Heart left ventricle (tissue), 16 donors: ENCODE measurements at regions not wholly inside any gene's neighbourhood (a gene's known extent, or its start where the extent isn't known, plus 50 kb on each side); places are given as distances from the start of the nearest gene placed in this dataset.

Experiments used
- ATAC-seq, 4 donors: fragments of 200-7000 bp; cut with Tn5 transposase; one replicate each; pipeline ENCODE4 v1.9.1; 2020 to 2022; ENCODE audit warnings: moderate library complexity in 4 of 4, mild to moderate bottlenecking in 3 of 4, moderate number of reproducible peaks in 1 of 4
- DNase-seq, 5 donors: peaks; one replicate each; pipeline ENCODE4 v3.0.0-alpha.2; 2020
- H3K27ac ChIP-seq, 12 donors: fragments of 200-600 bp; sonication (generic) in 4 of 12; one replicate each; pipeline versions ENCODE4 v1.5.0 to v1.8.0; 2016 to 2022; ENCODE audit warnings: mild to moderate bottlenecking in 2 of 12
- H3K27me3 ChIP-seq, 9 donors: fragments of 200-600 bp; sonication (generic) in 2 of 9; one replicate each; pipeline versions ENCODE4 v1.5.1 to v1.8.0; 2016 to 2022; ENCODE audit warnings: mild to moderate bottlenecking in 3 of 9
- H3K36me3 ChIP-seq, 9 donors: fragments of 200-600 bp; sonication (generic) in 2 of 9; one replicate each; pipeline versions ENCODE4 v1.5.0 to v1.8.0; 2018 to 2022; ENCODE audit warnings: mild to moderate bottlenecking in 2 of 9
- H3K4me1 ChIP-seq, 12 donors: fragments of 200-600 bp; sonication (generic) in 4 of 12; one replicate each; pipeline versions ENCODE4 v1.5.0 to v1.8.0; 2016 to 2022; ENCODE audit warnings: mild to moderate bottlenecking in 3 of 12
- H3K4me3 ChIP-seq, 12 donors: fragments of 200-600 bp; sonication (generic) in 4 of 12; one replicate each; pipeline versions ENCODE4 v1.5.0 to v1.8.0; 2017 to 2022; ENCODE audit warnings: mild to moderate bottlenecking in 9 of 12, moderate library complexity in 4 of 12
- H3K9me3 ChIP-seq, 12 donors: fragments of 200-600 bp; sonication (generic) in 4 of 12; one replicate each; pipeline versions ENCODE4 v1.5.0 to v1.8.0; 2016 to 2022; ENCODE audit warnings: mild to moderate bottlenecking in 1 of 12
- POLR2A ChIP-seq, 2 donors: fragments of 450-650 bp; IDR thresholded peaks; one replicate each; pipeline ENCODE4 v1.6.1; 2017; ENCODE audit warnings: antibody characterized with exemption in 2 of 2, mild to moderate bottlenecking in 2 of 2, moderate library complexity in 2 of 2
- WGBS, 4 donors: extraction: QIAGEN DNeasy Blood & Tissue Kit in 2 of 4; methylation state at CpG; one replicate each; pipeline versions ENCODE4 v1.1.5 to v1.1.7; 2013 to 2018; 5-methylcytosine and 5-hydroxymethylcytosine counted together
- intact Hi-C, 10 donors: fragments of 100-400 bp; cut with DNase I; formaldehyde crosslinking; loops; one replicate each; pipeline versions ENCODE4 v1.11.1 to v1.14.2; 2022
- TF ChIP-seq, protein P1 (sequence below), 12 donors: fragments of 200-600 bp; sonication (generic) in 4 of 12; IDR thresholded peaks; one replicate each; pipeline versions ENCODE4 v1.5.0 to v1.8.0; 2018 to 2022; ENCODE audit warnings: antibody characterized with exemption in 12 of 12, mild to moderate bottlenecking in 5 of 12
- donor health status: ischemic (EF 13 %, LVEDD 7.1; RV severe dilation, severe dysfunction).
- donor health status: healthy with polysubstance abuse.
- donor health status: DM: no; HTN: yes; CAD: no.
- donor health status: DM: no; HTN: no; CAD: no.
- donor health status: ischemic (EF 25% LVEDD 6.9; RV normal size, moderate dysfunction).
- donor health status: ischemic (EF 25% LVEDD 5.7; RV mildly dilated, moderate dysfunction).
- donor health status: healthy.
- donor health status: DM: yes; HTN: yes; CAD: no.
- donor health status: ischemic (EF 35%, LVEDD 5.7; RV mildly dilated, moderate dysfunction).
- donor health status: nonischemic (EF 11% LVEDD 7.7; RV severe dilation, severe dysfunction).
- donor health status: DM: yes; HTN: yes; CAD: no.
- donor health status: PGD.
- donor health status: ischemic (EF 29% LVEDD 5.4; RV normal size, mild dysfunction).
- donor health status: nonischemic (EF 23%, LVEDD 6.1; RV moderate dilation, normal function).

DNA sequence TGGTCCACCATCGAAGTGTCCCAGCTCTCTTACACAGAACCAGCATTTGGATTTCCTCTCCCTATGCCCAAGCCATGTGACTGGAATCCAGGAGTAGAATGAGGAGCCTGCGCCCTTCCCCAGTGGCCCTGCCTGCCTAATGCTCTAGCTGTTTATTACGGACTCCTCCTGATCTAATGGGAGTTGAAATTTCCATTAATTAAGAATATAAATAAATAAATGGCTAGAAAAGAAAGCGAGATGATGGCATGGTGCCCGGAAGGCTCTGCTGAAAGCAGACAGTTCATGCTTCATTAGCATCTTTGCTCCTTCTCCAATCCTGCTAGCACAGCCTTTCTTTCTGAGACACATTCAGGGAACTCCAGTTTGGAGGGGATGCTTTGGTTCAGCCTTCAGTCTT is 216.2 kb downstream of the SEC16B start:
- no peaks in the 10 kb centered on the region for H3K36me3 ChIP-seq
- no peaks in the 10 kb centered on the region for H3K4me1 ChIP-seq
- H3K27me3 ChIP-seq = peaks cover 0 to 27% (median 4%) of the 10 kb centered on the region in 9 donors
- no peak for TF ChIP-seq POLR2A (IDR thresholded peaks at IDR 0.05)
- TF ChIP-seq, protein P1, sequence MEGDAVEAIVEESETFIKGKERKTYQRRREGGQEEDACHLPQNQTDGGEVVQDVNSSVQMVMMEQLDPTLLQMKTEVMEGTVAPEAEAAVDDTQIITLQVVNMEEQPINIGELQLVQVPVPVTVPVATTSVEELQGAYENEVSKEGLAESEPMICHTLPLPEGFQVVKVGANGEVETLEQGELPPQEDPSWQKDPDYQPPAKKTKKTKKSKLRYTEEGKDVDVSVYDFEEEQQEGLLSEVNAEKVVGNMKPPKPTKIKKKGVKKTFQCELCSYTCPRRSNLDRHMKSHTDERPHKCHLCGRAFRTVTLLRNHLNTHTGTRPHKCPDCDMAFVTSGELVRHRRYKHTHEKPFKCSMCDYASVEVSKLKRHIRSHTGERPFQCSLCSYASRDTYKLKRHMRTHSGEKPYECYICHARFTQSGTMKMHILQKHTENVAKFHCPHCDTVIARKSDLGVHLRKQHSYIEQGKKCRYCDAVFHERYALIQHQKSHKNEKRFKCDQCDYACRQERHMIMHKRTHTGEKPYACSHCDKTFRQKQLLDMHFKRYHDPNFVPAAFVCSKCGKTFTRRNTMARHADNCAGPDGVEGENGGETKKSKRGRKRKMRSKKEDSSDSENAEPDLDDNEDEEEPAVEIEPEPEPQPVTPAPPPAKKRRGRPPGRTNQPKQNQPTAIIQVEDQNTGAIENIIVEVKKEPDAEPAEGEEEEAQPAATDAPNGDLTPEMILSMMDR (IDR thresholded peaks at IDR 0.05) = no peak
- ATAC-seq (no peak), DNase-seq (no peak)
- H3K4me3 ChIP-seq = no peak overlapping the region
- intact Hi-C loops = loop anchor here in 1 of 10 donors (10.0 kb wide), 1 partner anchor 329 kb away; no protein-coding TSS in a partner anchor
- H3K27ac ChIP-seq = no peak overlapping the region
- H3K9me3 ChIP-seq = peaks cover 0 to 2% (median 0%) of the 10 kb centered on the region in 12 donors
- WGBS, 4 donors = 80 to 83% (median 82%) methylated on average over 5 of the region's 5 CpGs

DNA sequence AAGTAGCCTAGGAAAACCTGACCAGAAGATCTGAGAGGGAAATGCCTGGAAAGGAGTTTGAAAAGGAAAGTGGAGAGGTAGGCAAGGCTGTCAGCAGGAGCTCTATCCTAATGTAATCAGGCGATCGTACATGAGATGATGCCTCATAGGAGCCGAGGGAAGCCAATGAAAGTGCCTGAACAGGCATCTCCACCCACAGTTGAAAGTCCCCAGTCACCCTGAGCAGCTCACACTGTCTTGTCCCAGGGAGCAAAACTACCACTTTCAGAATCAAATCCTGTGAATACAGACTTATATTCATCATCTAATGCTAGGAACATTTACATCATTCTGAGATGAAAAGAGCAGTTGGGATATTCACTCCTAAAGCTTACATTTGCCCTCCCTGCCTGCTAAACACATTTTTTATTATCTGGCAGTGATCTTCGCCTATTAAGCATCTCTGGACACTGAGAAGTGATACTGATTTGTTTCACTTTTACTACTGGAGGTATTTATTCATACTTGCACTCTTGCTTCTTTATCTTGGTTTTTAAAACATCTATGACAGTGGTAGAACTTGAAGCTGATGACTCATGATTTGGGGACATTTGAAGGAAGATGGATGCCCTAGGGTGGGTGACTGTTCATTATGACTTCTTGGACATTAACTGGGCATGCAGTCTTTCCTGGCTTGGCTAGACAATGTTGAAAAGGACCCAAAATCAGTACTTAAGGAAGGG is 221.6 kb downstream of the SEC16B start:
- Histone ChIP-seq H3K4me1 (no peaks in the 10 kb centered on the region), H3K4me3 (no peak overlapping the region), H3K27me3 (peaks cover 0 to 21% (median 0%) of the 10 kb centered on the region in 9 donors), H3K9me3 (no peaks in the 10 kb centered on the region), H3K27ac (no peak overlapping the region), H3K36me3 (no peaks in the 10 kb centered on the region)
- ATAC-seq (no peak), DNase-seq (no peak)
- WGBS, 4 donors = 84 to 93% (median 92%) methylated on average over 4 of the region's 4 CpGs
- intact Hi-C loops = no loop called here
- no peak for TF ChIP-seq POLR2A (IDR thresholded peaks at IDR 0.05)
- TF ChIP-seq, protein P1 (IDR thresholded peaks at IDR 0.05) = no peak

DNA sequence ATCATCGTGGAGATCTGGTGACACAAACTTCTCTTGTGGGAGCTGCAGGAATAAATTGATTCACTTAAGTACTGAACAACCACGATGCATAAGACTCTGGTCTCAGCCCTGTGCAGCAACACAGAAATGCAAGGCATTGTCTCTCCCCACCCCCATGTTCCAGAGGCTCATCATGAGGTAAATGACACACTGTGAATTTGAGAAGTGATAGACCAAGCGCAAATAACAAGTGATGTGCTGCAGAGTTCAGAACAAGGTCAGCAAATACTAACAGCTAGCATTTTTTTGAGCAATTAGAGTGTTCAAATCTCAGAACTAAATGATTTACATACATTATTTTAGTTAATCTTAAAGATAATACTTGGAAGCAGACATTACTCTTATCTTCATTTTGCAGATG is 223.7 kb downstream of the SEC16B start:
- H3K36me3 ChIP-seq = no peaks in the 10 kb centered on the region
- no peak for DNase-seq
- no peak overlapping the region for H3K27ac ChIP-seq
- no peak for ATAC-seq
- H3K4me1 ChIP-seq = no peaks in the 10 kb centered on the region
- TF ChIP-seq, protein P1 (IDR thresholded peaks at IDR 0.05) = no peak
- no peak for TF ChIP-seq POLR2A (IDR thresholded peaks at IDR 0.05)
- intact Hi-C loops = no loop called here
- H3K27me3 ChIP-seq = peaks cover 0 to 10% (median 0%) of the 10 kb centered on the region in 9 donors
- no peak overlapping the region for H3K4me3 ChIP-seq
- no peaks in the 10 kb centered on the region for H3K9me3 ChIP-seq
- 77 to 83% (median 80%) methylated on average over 3 of the region's 3 CpGs for WGBS, 4 donors

DNA sequence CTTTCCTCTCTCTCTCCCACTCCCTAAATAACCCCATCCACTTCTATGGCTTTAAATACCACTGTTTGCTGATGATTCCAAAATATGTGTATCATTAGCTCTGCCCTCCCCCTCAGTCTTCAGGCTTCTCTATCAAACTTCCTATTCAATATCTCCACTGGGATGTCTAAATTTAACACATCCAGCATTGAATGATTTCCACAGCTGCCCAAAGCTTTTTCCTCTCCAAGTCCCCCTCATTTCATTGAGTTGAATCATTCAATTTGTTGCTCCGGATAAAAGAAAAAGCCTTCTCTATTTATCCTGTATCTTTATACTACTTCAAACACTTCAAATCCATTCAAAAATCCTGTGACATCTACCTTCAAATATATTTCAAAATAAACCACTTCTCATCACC is 225.0 kb downstream of the SEC16B start:
- H3K36me3 ChIP-seq = no peaks in the 10 kb centered on the region
- H3K9me3 ChIP-seq = no peaks in the 10 kb centered on the region
- DNase-seq = no peak
- TF ChIP-seq POLR2A (IDR thresholded peaks at IDR 0.05) = no peak
- TF ChIP-seq, protein P1 (IDR thresholded peaks at IDR 0.05) = no peak
- intact Hi-C loops = no loop called here
- ATAC-seq = no peak
- peaks cover 0 to 7% (median 0%) of the 10 kb centered on the region in 9 donors for H3K27me3 ChIP-seq
- H3K4me3 ChIP-seq = no peak overlapping the region
- no peaks in the 10 kb centered on the region for H3K4me1 ChIP-seq
- WGBS, 4 donors = 35 to 66% (median 52%) methylated on average over 1 of the region's 1 CpG
- no peak overlapping the region for H3K27ac ChIP-seq
